ENCODE measurements at regions not wholly inside any gene's neighbourhood (a gene's known extent, or its start where the extent isn't known, plus 50 kb on each side); places are given as distances from the start of the nearest gene placed in this dataset.

DNA sequence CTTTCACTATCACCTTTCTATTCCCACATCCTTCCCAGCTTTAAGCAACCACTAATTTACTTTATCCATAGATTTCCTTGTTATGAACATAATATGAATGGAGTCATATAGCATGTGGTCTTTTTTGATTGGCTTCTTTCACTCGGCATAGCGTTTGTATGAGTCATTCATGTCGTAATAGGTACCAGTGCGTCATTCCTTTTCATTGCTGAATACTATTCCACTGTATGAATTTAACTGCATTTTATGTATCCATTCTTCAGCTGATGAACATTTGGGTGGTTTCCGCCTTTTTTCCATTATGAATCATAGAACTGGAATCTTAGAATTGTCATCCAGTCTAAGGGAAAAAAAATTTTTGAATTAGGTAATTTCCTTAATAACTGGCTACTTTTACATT lies 411.3 kb upstream of the AUTS2 start:
- TF ChIP-seq, protein P1, sequence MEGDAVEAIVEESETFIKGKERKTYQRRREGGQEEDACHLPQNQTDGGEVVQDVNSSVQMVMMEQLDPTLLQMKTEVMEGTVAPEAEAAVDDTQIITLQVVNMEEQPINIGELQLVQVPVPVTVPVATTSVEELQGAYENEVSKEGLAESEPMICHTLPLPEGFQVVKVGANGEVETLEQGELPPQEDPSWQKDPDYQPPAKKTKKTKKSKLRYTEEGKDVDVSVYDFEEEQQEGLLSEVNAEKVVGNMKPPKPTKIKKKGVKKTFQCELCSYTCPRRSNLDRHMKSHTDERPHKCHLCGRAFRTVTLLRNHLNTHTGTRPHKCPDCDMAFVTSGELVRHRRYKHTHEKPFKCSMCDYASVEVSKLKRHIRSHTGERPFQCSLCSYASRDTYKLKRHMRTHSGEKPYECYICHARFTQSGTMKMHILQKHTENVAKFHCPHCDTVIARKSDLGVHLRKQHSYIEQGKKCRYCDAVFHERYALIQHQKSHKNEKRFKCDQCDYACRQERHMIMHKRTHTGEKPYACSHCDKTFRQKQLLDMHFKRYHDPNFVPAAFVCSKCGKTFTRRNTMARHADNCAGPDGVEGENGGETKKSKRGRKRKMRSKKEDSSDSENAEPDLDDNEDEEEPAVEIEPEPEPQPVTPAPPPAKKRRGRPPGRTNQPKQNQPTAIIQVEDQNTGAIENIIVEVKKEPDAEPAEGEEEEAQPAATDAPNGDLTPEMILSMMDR (IDR thresholded peaks at IDR 0.05; ENCODE audit: insufficient read depth, low read length, poor library complexity, severe bottlenecking), result no peak
- no peak for DNase-seq (ENCODE audit: extremely low read depth, insufficient read length)
- Histone ChIP-seq H3K4me3 (replicated peaks; ENCODE audit: low read depth, low read length) (no peak overlapping the region), H3K27me3 (replicated peaks; ENCODE audit: control insufficient read depth, insufficient read depth, low read length) (no peaks in the 10 kb centered on the region), H3K36me3 (ENCODE audit: control insufficient read depth, insufficient read depth, low read length) (no peaks in the 10 kb centered on the region)

- Histone ChIP-seq H3K4me3 (replicated peaks; ENCODE audit: low read depth, low read length) (no peak overlapping the region), H3K27me3 (replicated peaks; ENCODE audit: control insufficient read depth, insufficient read depth, low read length) (no peaks in the 10 kb centered on the region), H3K36me3 (ENCODE audit: control insufficient read depth, insufficient read depth, low read length) (no peaks in the 10 kb centered on the region)
- TF ChIP-seq, protein P1 (IDR thresholded peaks at IDR 0.05; ENCODE audit: insufficient read depth, low read length, poor library complexity, severe bottlenecking), result no peak
- DNase-seq (ENCODE audit: extremely low read depth, insufficient read length), result no peak
Measured at GRCh38 chr7:69187824-69188333, 410.4 kb upstream of the AUTS2 start.

GRCh38 chr7:69189406-69189805 lies 408.9 kb upstream of the AUTS2 start:
- no peak for DNase-seq (ENCODE audit: extremely low read depth, insufficient read length)
- Histone ChIP-seq H3K4me3 (replicated peaks; ENCODE audit: low read depth, low read length) (no peak overlapping the region), H3K36me3 (ENCODE audit: control insufficient read depth, insufficient read depth, low read length) (no peaks in the 10 kb centered on the region), H3K27me3 (replicated peaks; ENCODE audit: control insufficient read depth, insufficient read depth, low read length) (no peaks in the 10 kb centered on the region)
- TF ChIP-seq, protein P1 (IDR thresholded peaks at IDR 0.05; ENCODE audit: insufficient read depth, low read length, poor library complexity, severe bottlenecking), result no peak

DNA sequence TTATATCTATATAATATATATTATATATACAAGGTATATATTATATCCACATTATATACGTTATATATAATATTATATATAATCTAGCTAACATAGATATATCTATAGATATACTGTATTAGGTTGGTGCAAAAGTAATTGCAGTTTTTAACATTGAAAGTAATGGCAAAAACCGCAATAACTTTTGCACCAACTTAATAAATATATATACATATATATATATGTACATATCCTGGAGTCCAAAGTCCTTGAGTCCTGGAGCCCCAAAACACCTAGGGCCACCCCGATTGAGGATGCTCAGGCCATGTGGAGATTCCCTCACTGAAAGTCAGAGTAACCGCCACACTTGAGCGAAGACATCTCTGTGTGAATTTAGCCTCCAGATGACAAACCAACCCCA lies 408.2 kb upstream of the AUTS2 start:
- no peaks in the 10 kb centered on the region for H3K36me3 ChIP-seq (ENCODE audit: control insufficient read depth, insufficient read depth, low read length)
- TF ChIP-seq, protein P1 (IDR thresholded peaks at IDR 0.05; ENCODE audit: insufficient read depth, low read length, poor library complexity, severe bottlenecking), result no peak
- no peaks in the 10 kb centered on the region for H3K27me3 ChIP-seq (replicated peaks; ENCODE audit: control insufficient read depth, insufficient read depth, low read length)
- no peak overlapping the region for H3K4me3 ChIP-seq (replicated peaks; ENCODE audit: low read depth, low read length)
- no peak for DNase-seq (ENCODE audit: extremely low read depth, insufficient read length)

DNA sequence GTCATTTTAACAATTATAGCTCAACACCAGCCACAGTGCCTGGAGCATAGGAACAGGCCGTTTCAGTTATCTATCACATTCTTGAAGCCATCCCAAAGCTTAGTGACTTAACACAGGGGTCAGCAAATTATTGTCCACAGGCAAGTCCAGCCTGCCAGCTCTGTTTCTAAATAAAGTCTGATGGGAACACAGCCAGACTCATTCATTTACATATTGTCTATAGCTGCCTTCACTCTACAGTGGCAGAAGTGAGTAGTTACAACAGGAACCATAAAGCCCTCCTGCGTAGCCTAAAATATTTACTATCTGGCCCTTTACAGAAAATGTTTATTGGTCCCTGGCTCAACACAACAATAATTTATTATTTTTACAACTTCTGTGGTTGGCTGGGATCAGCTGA lies 407.5 kb upstream of the AUTS2 start:
- TF ChIP-seq, protein P1 (IDR thresholded peaks at IDR 0.05; ENCODE audit: insufficient read depth, low read length, poor library complexity, severe bottlenecking), result no peak

DNA sequence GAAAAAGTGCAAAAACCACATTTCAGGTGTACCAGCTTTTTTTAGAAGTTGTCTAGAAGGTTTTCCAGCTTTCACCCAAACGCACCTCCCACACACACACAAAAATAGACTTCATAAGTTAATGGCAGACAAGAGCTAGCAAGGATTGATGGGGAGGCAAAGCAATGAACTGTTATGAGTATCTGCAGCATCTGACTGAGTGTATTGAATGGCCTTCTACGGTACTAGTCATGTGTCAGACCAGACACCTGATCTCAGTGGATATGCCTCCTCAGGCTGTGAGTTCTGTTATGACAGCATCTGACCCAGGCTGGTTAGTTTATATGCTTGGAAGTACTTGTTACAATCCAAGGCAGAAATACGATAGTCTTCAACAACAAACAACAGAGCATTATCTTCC lies 406.1 kb upstream of the AUTS2 start:
- peak; percentile 4 for DNase-seq (ENCODE audit: extremely low read depth, insufficient read length)
- no peaks in the 10 kb centered on the region for H3K36me3 ChIP-seq (ENCODE audit: control insufficient read depth, insufficient read depth, low read length)
- H3K27me3 ChIP-seq (replicated peaks; ENCODE audit: control insufficient read depth, insufficient read depth, low read length), result no peaks in the 10 kb centered on the region
- TF ChIP-seq, protein P1 (IDR thresholded peaks at IDR 0.05; ENCODE audit: insufficient read depth, low read length, poor library complexity, severe bottlenecking), result no peak
- no peak overlapping the region for H3K4me3 ChIP-seq (replicated peaks; ENCODE audit: low read depth, low read length)

More for the DNA sequence above, 407.5 kb upstream of the AUTS2 start:
- no peaks in the 10 kb centered on the region for H3K36me3 ChIP-seq (ENCODE audit: control insufficient read depth, insufficient read depth, low read length)
- no peak overlapping the region for H3K4me3 ChIP-seq (replicated peaks; ENCODE audit: low read depth, low read length)
- no peak for DNase-seq (ENCODE audit: extremely low read depth, insufficient read length)
- no peaks in the 10 kb centered on the region for H3K27me3 ChIP-seq (replicated peaks; ENCODE audit: control insufficient read depth, insufficient read depth, low read length)

Measured in GM06990 (cell line).